DOHH2 (cell line): ENCODE measurements at regions not wholly inside any gene's neighbourhood (a gene's known extent, or its start where the extent isn't known, plus 50 kb on each side); places are given as distances from the start of the nearest gene placed in this dataset.

Experiments used
- H3F3A ChIP-seq: fragments of 200-600 bp; sonication (generic), shearing (Covaris generic); 2 replicates; pipeline ENCODE4 v1.6.0; 2016; ENCODE audit warnings: antibody characterized with exemption, mild to moderate bottlenecking; ENCODE audit not compliant: control insufficient read depth, insufficient read depth
- H3K27ac ChIP-seq: fragments of 200-600 bp; sonication (generic); 2 replicates; pipeline ENCODE4 v1.5.1; 2014; ENCODE audit warnings: low read depth, mild to moderate bottlenecking, low read length, moderate library complexity
- H3K27me3 ChIP-seq: fragments of 200-600 bp; sonication (generic); 2 replicates; pipeline ENCODE4 v1.6.1; 2014; ENCODE audit warnings: mild to moderate bottlenecking, low read length, mixed read lengths; ENCODE audit not compliant: control insufficient read depth
- H3K36me3 ChIP-seq: fragments of 200-600 bp; sonication (generic); 2 replicates; pipeline ENCODE4 v1.6.1; 2014; ENCODE audit warnings: mild to moderate bottlenecking, low read length, moderate library complexity, mixed read lengths; ENCODE audit not compliant: control insufficient read depth
- H3K4me1 ChIP-seq: fragments of 200-600 bp; sonication (generic); 2 replicates; pipeline ENCODE4 v1.6.1; 2014; ENCODE audit warnings: mild to moderate bottlenecking, low read length, mixed read lengths; ENCODE audit not compliant: control insufficient read depth
- H3K4me2 ChIP-seq: fragments of 200-600 bp; sonication (generic); 2 replicates; pipeline ENCODE4 v1.6.0; 2014; ENCODE audit warnings: mild to moderate bottlenecking, low read length, moderate library complexity
- H3K4me3 ChIP-seq: fragments of 200-600 bp; sonication (generic); 2 replicates; pipeline ENCODE4 v1.5.1; 2014; ENCODE audit warnings: mild to moderate bottlenecking, low read length, mixed read lengths
- H3K79me2 ChIP-seq: fragments of 200-600 bp; sonication (generic); 2 replicates; pipeline ENCODE4 v1.6.1; 2014; ENCODE audit warnings: mild to moderate bottlenecking, low read length, mixed read lengths; ENCODE audit not compliant: control insufficient read depth
- H3K9me2 ChIP-seq: fragments of 200-600 bp; sonication (generic); replicated peaks from 2 replicates; pipeline ENCODE4 v1.6.1; 2014; ENCODE audit warnings: mild to moderate bottlenecking, low read length, mixed read lengths; ENCODE audit not compliant: control insufficient read depth
- H3K9me3 ChIP-seq: fragments of 200-600 bp; sonication (generic); 2 replicates; pipeline ENCODE4 v1.6.1; 2014; ENCODE audit warnings: antibody characterized with exemption, low read length, mixed read lengths; ENCODE audit not compliant: control insufficient read depth, insufficient read depth
- H4K20me1 ChIP-seq: fragments of 200-600 bp; sonication (generic); 2 replicates; pipeline ENCODE4 v1.6.0; 2014; ENCODE audit warnings: low read depth, mild to moderate bottlenecking, antibody characterized with exemption, low read length, moderate library complexity; ENCODE audit not compliant: control insufficient read depth, insufficient read depth
- CTCF ChIP-seq: fragments of 200-600 bp; sonication (generic); IDR thresholded peaks from one replicate; pipeline ENCODE4 v1.5.1; 2014; ENCODE audit warnings: antibody characterized with exemption, mild to moderate bottlenecking, low read depth, low read length; ENCODE audit not compliant: poor library complexity, severe bottlenecking
- EZH2phosphoT487 ChIP-seq: fragments of 200-600 bp; sonication (generic); IDR thresholded peaks from 2 replicates; pipeline ENCODE4 v1.6.1; 2017; ENCODE audit warnings: borderline replicate concordance, mild to moderate bottlenecking, antibody characterized with exemption, low read length, moderate library complexity, mixed read lengths

GRCh38 chr12:75809746-75810145, 221.8 kb downstream of the PHLDA1 start:
- Histone ChIP-seq H3K79me2 (no peaks in the 10 kb centered on the region), H3K4me1 (peaks cover 29% of the 10 kb centered on the region), H3K27me3 (no peaks in the 10 kb centered on the region), H3K36me3 (no peaks in the 10 kb centered on the region), H3K9me2 (no peaks in the 10 kb centered on the region), H4K20me1 (no peaks in the 10 kb centered on the region), H3K4me3 (no peak overlapping the region), H3K4me2 (no peak overlapping the region), H3F3A (no peaks in the 10 kb centered on the region; the same call in 1 of the 2 replicates), H3K9me3 (peaks cover 4% of the 10 kb centered on the region; the same call in 1 of the 2 replicates), H3K27ac (no peak overlapping the region)
- no peak for TF ChIP-seq CTCF
- no peak for TF ChIP-seq EZH2phosphoT487

GRCh38 chr12:75807494-75807893, 224.1 kb downstream of the PHLDA1 start:
- Histone ChIP-seq H3K27me3 (no peaks in the 10 kb centered on the region), H3K36me3 (no peaks in the 10 kb centered on the region), H3K79me2 (no peaks in the 10 kb centered on the region), H3K4me3 (no peak overlapping the region), H3K9me3 (peaks cover 4% of the 10 kb centered on the region; the same call in 1 of the 2 replicates), H3K9me2 (no peaks in the 10 kb centered on the region), H4K20me1 (no peaks in the 10 kb centered on the region), H3K4me2 (no peak overlapping the region), H3K27ac (no peak overlapping the region), H3F3A (no peaks in the 10 kb centered on the region; the same call in 1 of the 2 replicates), H3K4me1 (peaks cover 6% of the 10 kb centered on the region)
- TF ChIP-seq CTCF: no peak
- TF ChIP-seq EZH2phosphoT487: no peak

DNA sequence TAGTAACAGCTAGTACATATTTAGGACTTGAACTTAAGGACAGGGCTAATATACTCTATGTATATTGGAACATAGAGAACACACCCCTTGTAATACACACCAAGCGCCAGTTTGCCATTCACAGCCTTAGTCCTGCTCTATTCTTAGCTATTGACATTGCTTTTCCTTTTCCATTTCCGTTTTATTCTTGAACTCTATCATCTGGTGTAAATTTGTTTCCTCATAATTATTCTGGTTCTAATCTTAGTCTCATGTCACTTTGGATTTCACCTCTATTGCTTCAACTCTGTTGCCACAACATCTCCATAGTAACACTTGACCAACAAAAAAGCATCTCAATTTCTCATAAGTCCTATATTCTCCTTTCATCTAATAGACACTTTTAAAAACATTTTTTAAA, 225.7 kb downstream of the PHLDA1 start:
- Histone ChIP-seq H3K4me1 (no peaks in the 10 kb centered on the region), H3K4me2 (no peak overlapping the region), H4K20me1 (no peaks in the 10 kb centered on the region), H3K9me2 (no peaks in the 10 kb centered on the region), H3K79me2 (no peaks in the 10 kb centered on the region), H3K4me3 (no peak overlapping the region), H3F3A (no peaks in the 10 kb centered on the region; the same call in 1 of the 2 replicates), H3K27ac (no peak overlapping the region), H3K9me3 (peaks cover 4% of the 10 kb centered on the region; the same call in 1 of the 2 replicates), H3K27me3 (no peaks in the 10 kb centered on the region), H3K36me3 (no peaks in the 10 kb centered on the region)
- TF ChIP-seq EZH2phosphoT487: no peak
- no peak for TF ChIP-seq CTCF

- Histone ChIP-seq H3K4me3 (no peak overlapping the region), H3K4me1 (no peaks in the 10 kb centered on the region), H3K27me3 (no peaks in the 10 kb centered on the region), H3K27ac (no peak overlapping the region), H3K79me2 (no peaks in the 10 kb centered on the region), H3K36me3 (no peaks in the 10 kb centered on the region), H4K20me1 (no peaks in the 10 kb centered on the region), H3F3A (no peaks in the 10 kb centered on the region; the same call in 1 of the 2 replicates), H3K4me2 (no peak overlapping the region), H3K9me3 (peaks cover 4% of the 10 kb centered on the region; the same call in 1 of the 2 replicates), H3K9me2 (no peaks in the 10 kb centered on the region)
- TF ChIP-seq CTCF: no peak
- TF ChIP-seq EZH2phosphoT487: no peak
These were observed 226.3 kb downstream of the PHLDA1 start for GRCh38 chr12:75805320-75805719.
